KMS-11 (cell line): ENCODE measurements at regions not wholly inside any gene's neighbourhood (a gene's known extent, or its start where the extent isn't known, plus 50 kb on each side); places are given as distances from the start of the nearest gene placed in this dataset.

Source experiments
- H2AFZ ChIP-seq: fragments of 200-600 bp; sonication (generic); 2 replicates; pipeline ENCODE4 v1.6.1; 2016; ENCODE audit warnings: antibody characterized with exemption, mixed run types, low read depth
- H3K27ac ChIP-seq: fragments of 200-600 bp; sonication (generic); 2 replicates; pipeline ENCODE4 v1.6.1; 2016; ENCODE audit warnings: mild to moderate bottlenecking, mixed run types
- H3K27me3 ChIP-seq: fragments of 200-600 bp; sonication (generic); 2 replicates; pipeline ENCODE4 v1.6.1; 2017; ENCODE audit warnings: mild to moderate bottlenecking, low read depth, mixed run types, moderate library complexity; ENCODE audit not compliant: insufficient read depth
- H3K36me3 ChIP-seq: fragments of 200-600 bp; sonication (generic); 2 replicates; pipeline ENCODE4 v1.6.1; 2017; ENCODE audit warnings: mild to moderate bottlenecking, mixed run types; ENCODE audit not compliant: insufficient read depth
- H3K4me1 ChIP-seq: fragments of 200-600 bp; sonication (generic); 2 replicates; pipeline ENCODE4 v1.6.1; 2016; ENCODE audit warnings: mild to moderate bottlenecking, low read depth, mixed run types; ENCODE audit not compliant: poor library complexity, severe bottlenecking
- H3K4me2 ChIP-seq: fragments of 200-600 bp; sonication (generic); 2 replicates; pipeline ENCODE4 v1.7.0; 2016; ENCODE audit warnings: mild to moderate bottlenecking, mixed run types
- H3K4me3 ChIP-seq: fragments of 200-600 bp; sonication (generic); IDR thresholded peaks from 2 replicates; pipeline ENCODE4 v1.6.1; 2017; ENCODE audit warnings: low read depth, low read length, mixed read lengths; ENCODE audit not compliant: insufficient read depth
- H3K79me2 ChIP-seq: fragments of 200-600 bp; sonication (generic); 2 replicates; pipeline ENCODE4 v1.6.1; 2016; ENCODE audit warnings: low read depth, mixed run types; ENCODE audit not compliant: insufficient read depth
- H3K9ac ChIP-seq: fragments of 200-600 bp; sonication (generic); 2 replicates; pipeline ENCODE4 v1.6.1; 2016; ENCODE audit warnings: mild to moderate bottlenecking, mixed run types
- H4K20me1 ChIP-seq: fragments of 200-600 bp; sonication (generic); 2 replicates; pipeline ENCODE4 v1.6.1; 2016; ENCODE audit warnings: mild to moderate bottlenecking, mixed run types; ENCODE audit not compliant: insufficient read depth
- CTCF ChIP-seq: fragments of 200-600 bp; sonication (generic); conservative IDR thresholded peaks from 2 replicates; pipeline ENCODE4 v1.6.1; 2017; ENCODE audit warnings: low read depth, mild to moderate bottlenecking, antibody characterized with exemption, low read length, moderate library complexity, mixed read lengths

GRCh38 chr13:40176242-40176641 lies 490.2 kb downstream of the FOXO1 start:
- Histone ChIP-seq H4K20me1 (no peaks in the 10 kb centered on the region), H2AFZ (no peak overlapping the region), H3K79me2 (no peaks in the 10 kb centered on the region), H3K4me2 (no peak overlapping the region), H3K27me3 (no peaks in the 10 kb centered on the region), H3K27ac (no peak overlapping the region), H3K4me1 (no peaks in the 10 kb centered on the region), H3K4me3 (no peak overlapping the region), H3K9ac (no peak overlapping the region), H3K36me3 (no peaks in the 10 kb centered on the region)
- TF ChIP-seq CTCF = no peak

- no peak overlapping the region for H3K4me2 ChIP-seq
- no peaks in the 10 kb centered on the region for H3K4me1 ChIP-seq
- no peak overlapping the region for H3K27ac ChIP-seq
- no peak overlapping the region for H3K9ac ChIP-seq
- H3K79me2 ChIP-seq = no peaks in the 10 kb centered on the region
- H3K4me3 ChIP-seq = no peak overlapping the region
- H4K20me1 ChIP-seq = no peaks in the 10 kb centered on the region
- TF ChIP-seq CTCF = no peak
- no peak overlapping the region for H2AFZ ChIP-seq
- no peaks in the 10 kb centered on the region for H3K36me3 ChIP-seq
- H3K27me3 ChIP-seq = no peaks in the 10 kb centered on the region
Measured at GRCh38 chr13:40178130-40178529, 488.3 kb downstream of the FOXO1 start.

- no peak overlapping the region for H3K4me3 ChIP-seq
- H2AFZ ChIP-seq = no peak overlapping the region
- no peaks in the 10 kb centered on the region for H3K36me3 ChIP-seq
- H3K27ac ChIP-seq = no peak overlapping the region
- no peaks in the 10 kb centered on the region for H3K4me1 ChIP-seq
- H3K27me3 ChIP-seq = no peaks in the 10 kb centered on the region
- no peak for TF ChIP-seq CTCF
- no peak overlapping the region for H3K4me2 ChIP-seq
- no peaks in the 10 kb centered on the region for H3K79me2 ChIP-seq
- H3K9ac ChIP-seq = no peak overlapping the region
- H4K20me1 ChIP-seq = no peaks in the 10 kb centered on the region
Measured at GRCh38 chr13:40179445-40180281, 486.8 kb downstream of the FOXO1 start.

GRCh38 chr13:40180776-40181175 lies 485.7 kb downstream of the FOXO1 start:
- Histone ChIP-seq H3K4me3 (no peak overlapping the region), H3K27me3 (no peaks in the 10 kb centered on the region), H2AFZ (no peak overlapping the region), H4K20me1 (no peaks in the 10 kb centered on the region), H3K79me2 (no peaks in the 10 kb centered on the region), H3K36me3 (no peaks in the 10 kb centered on the region), H3K4me2 (no peak overlapping the region), H3K27ac (no peak overlapping the region), H3K4me1 (no peaks in the 10 kb centered on the region), H3K9ac (no peak overlapping the region)
- TF ChIP-seq CTCF = no peak
